ENCODE measurements at regions not wholly inside any gene's neighbourhood (a gene's known extent, or its start where the extent isn't known, plus 50 kb on each side); places are given as distances from the start of the nearest gene placed in this dataset.

GRCh38 chr7:106405697-106406141 is 120.9 kb upstream of the NAMPT start:
- Histone ChIP-seq H3K36me3 (no peaks in the 10 kb centered on the region), H3K9me3 (peaks cover 0 to 6% (median 0%) of the 10 kb centered on the region in 12 donors), H3K27me3 (peaks cover 0 to 10% (median 0%) of the 10 kb centered on the region in 9 donors), H3K4me1 (peaks cover 0 to 9% (median 0%) of the 10 kb centered on the region in 12 donors), H3K4me3 (no peak overlapping the region), H3K27ac (peak overlapping the region in 2 of 12 donors; percentile 10 to 71)
- no peak for ATAC-seq
- intact Hi-C loops (cut with DNase I): no loop called here
- WGBS, 4 donors: 0% methylated on average over 1 of the region's 1 CpG; no CpG with 5 or more reads in 2 of the 4 donors
- TF ChIP-seq CTCF (IDR thresholded peaks at IDR 0.05): no peak
- TF ChIP-seq POLR2A (IDR thresholded peaks at IDR 0.05): no peak
- DNase-seq: no peak

- WGBS, 4 donors: 69 to 93% (median 82%) methylated on average over 1 of the region's 1 CpG
- DNase-seq (no peak), ATAC-seq (no peak)
- intact Hi-C loops (cut with DNase I): no loop called here
- peaks cover 0 to 6% (median 0%) of the 10 kb centered on the region in 12 donors for H3K9me3 ChIP-seq
- H3K36me3 ChIP-seq: no peaks in the 10 kb centered on the region
- peaks cover 0 to 9% (median 0%) of the 10 kb centered on the region in 12 donors for H3K4me1 ChIP-seq
- H3K27me3 ChIP-seq: peaks cover 0 to 12% (median 0%) of the 10 kb centered on the region in 9 donors
- H3K27ac ChIP-seq: no peak overlapping the region
- TF ChIP-seq POLR2A (IDR thresholded peaks at IDR 0.05): no peak
- no peak for TF ChIP-seq CTCF (IDR thresholded peaks at IDR 0.05)
- no peak overlapping the region for H3K4me3 ChIP-seq
Observed at GRCh38 chr7:106402898-106403297, 118.1 kb upstream of the NAMPT start.

- no peak overlapping the region for H3K4me3 ChIP-seq
- DNase-seq (no peak), ATAC-seq (no peak)
- peaks cover 0 to 6% (median 0%) of the 10 kb centered on the region in 12 donors for H3K9me3 ChIP-seq
- intact Hi-C loops (cut with DNase I): no loop called here
- peaks cover 0 to 3% (median 0%) of the 10 kb centered on the region in 12 donors for H3K4me1 ChIP-seq
- H3K27me3 ChIP-seq: peaks cover 0 to 12% (median 0%) of the 10 kb centered on the region in 9 donors
- no peak for TF ChIP-seq POLR2A (IDR thresholded peaks at IDR 0.05)
- TF ChIP-seq CTCF (IDR thresholded peaks at IDR 0.05): no peak
- 88 to 92% (median 89%) methylated on average over 3 of the region's 3 CpGs for WGBS, 4 donors
- no peaks in the 10 kb centered on the region for H3K36me3 ChIP-seq
- H3K27ac ChIP-seq: no peak overlapping the region
Observed at GRCh38 chr7:106400923-106401322, 116.1 kb upstream of the NAMPT start.

GRCh38 chr7:106398786-106399185 is 114.0 kb upstream of the NAMPT start:
- no peak for ATAC-seq

More at GRCh38 chr7:106398786-106399185, 114.0 kb upstream of the NAMPT start:
- peaks cover 0 to 6% (median 0%) of the 10 kb centered on the region in 12 donors for H3K9me3 ChIP-seq
- peaks cover 0 to 12% (median 0%) of the 10 kb centered on the region in 9 donors for H3K27me3 ChIP-seq
- intact Hi-C loops (cut with DNase I): no loop called here
- H3K4me3 ChIP-seq: no peak overlapping the region
- no peak overlapping the region for H3K27ac ChIP-seq
- TF ChIP-seq CTCF (IDR thresholded peaks at IDR 0.05) (no peak), POLR2A (IDR thresholded peaks at IDR 0.05) (no peak)
- no peaks in the 10 kb centered on the region for H3K4me1 ChIP-seq
- no peaks in the 10 kb centered on the region for H3K36me3 ChIP-seq
- no peak for DNase-seq
